ENCODE measurements at regions not wholly inside any gene's neighbourhood (a gene's known extent, or its start where the extent isn't known, plus 50 kb on each side); places are given as distances from the start of the nearest gene placed in this dataset.

DNA sequence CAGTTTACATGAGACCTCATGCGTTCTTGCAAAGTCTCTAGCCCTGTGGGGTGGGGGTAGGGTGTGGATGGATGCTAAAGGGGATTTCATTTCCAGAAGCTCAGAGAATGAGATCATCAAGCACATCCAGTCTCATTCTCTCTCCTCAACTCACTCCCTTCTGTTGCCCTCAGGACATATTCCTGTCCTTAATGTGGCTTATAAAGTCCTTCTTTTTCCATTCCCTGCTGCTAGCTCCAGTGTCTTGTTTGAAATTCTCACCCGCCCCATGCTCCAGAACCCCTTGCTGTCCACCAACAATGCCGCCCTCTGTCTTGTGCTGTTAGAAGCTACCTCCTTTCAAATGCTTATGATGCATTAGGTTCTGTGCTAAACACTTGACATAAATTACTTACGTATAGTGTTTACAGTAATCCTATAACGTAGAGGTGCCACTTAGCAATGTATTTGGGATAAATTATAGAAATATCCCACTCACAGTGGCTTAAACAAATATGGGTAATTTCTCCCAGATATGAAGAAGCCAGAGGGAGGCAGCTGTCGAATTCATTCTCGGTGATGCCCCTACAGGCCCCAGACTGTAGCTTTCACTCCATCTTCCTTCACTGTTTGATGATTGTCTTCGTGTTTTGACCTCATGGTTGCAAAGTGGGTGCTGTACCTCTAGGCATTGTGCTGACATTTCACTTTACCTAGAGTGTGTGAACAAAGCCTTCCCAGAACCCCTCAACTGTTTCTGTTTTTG, 273.1 kb upstream of the TBL1XR1 start:
- Histone ChIP-seq H3K27me3 (ENCODE audit: insufficient read depth, low read length) (no peaks in the 10 kb centered on the region), H3K9ac (ENCODE audit: low read depth, low read length) (no peak overlapping the region)
- WGBS: 93% methylated on average over 6 of the region's 8 CpGs

DNA sequence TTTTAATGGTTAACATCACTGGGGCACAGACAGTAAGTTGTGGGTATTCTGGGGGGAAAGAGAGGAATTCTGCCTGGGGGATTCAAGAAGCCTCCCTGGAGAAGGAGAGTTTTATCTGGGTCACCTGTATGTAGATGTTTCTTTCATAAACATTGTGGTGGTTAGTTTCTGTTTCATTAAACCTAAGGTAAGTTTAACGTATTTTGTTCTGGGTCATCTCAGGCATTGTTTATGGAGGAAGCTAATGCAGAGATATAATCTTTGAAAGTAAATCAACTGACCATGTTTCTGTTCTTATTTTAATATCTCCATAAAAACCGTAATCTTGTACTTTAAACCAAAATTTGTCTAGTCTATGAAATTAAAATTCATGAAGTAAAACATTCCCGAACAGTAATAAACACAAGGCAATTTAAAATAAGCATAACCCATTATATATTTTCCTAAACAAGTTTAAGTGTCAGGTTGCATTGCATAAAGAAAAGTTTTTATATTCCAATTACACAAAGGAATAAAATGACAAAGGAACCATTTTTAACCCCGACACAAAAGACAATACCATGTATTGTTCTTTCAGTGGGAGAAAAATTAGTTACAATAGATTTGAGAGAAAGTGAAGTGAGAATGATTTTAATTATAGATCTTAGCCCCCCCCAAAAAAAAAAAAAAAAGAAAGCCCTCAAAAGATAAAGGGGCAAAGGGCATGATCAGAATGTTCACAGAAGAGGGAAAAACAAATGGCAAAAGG, 274.6 kb upstream of the TBL1XR1 start:
- Histone ChIP-seq H3K27me3 (ENCODE audit: insufficient read depth, low read length) (no peaks in the 10 kb centered on the region), H3K4me1 (ENCODE audit: insufficient read depth, low read length) (0 out of 2 replicates have a peak, but pooled peaks cover 6% of the 10 kb centered on the region), H3K27ac (ENCODE audit: low read depth, low read length) (no peak overlapping the region), H3K9ac (ENCODE audit: low read depth, low read length) (no peak overlapping the region), H3K9me3 (ENCODE audit: insufficient read depth, low read depth, low read length) (no peaks in the 10 kb centered on the region), H3K4me3 (ENCODE audit: low read length) (no peak overlapping the region), H3K36me3 (ENCODE audit: insufficient read depth, low read length) (no peaks in the 10 kb centered on the region)
- WGBS: 98% methylated on average over 3 of the region's 4 CpGs

More for the DNA sequence above, 273.1 kb upstream of the TBL1XR1 start:
- H3K4me3 ChIP-seq (ENCODE audit: low read length): no peak overlapping the region
- H3K4me1 ChIP-seq (ENCODE audit: insufficient read depth, low read length): 0 out of 2 replicates have a peak, but pooled peaks cover 6% of the 10 kb centered on the region
- no peak overlapping the region for H3K27ac ChIP-seq (ENCODE audit: low read depth, low read length)
- H3K36me3 ChIP-seq (ENCODE audit: insufficient read depth, low read length): no peaks in the 10 kb centered on the region
- no peaks in the 10 kb centered on the region for H3K9me3 ChIP-seq (ENCODE audit: insufficient read depth, low read depth, low read length)

DNA sequence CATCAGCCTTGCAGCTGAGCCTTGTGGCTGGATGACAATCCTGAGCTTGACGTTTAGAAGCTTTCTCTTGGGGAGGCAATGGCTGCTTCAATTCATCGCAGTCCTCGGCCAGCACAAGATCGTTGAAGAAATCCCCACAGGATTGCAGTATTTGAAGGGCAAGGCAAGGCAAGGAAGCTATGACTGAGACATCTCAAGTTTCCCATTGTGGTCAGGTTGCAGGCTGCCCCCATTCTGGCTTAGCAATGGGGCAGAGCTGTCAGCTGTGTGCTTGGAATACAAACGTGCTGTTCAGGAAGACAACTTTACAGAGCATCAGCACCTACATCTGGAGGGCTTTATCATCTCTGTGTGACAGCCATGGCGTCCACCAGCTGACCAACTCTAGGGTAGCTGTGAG, 275.9 kb upstream of the TBL1XR1 start:
- 0 out of 2 replicates have a peak, but pooled peaks cover 6% of the 10 kb centered on the region for H3K4me1 ChIP-seq (ENCODE audit: insufficient read depth, low read length)

DNA sequence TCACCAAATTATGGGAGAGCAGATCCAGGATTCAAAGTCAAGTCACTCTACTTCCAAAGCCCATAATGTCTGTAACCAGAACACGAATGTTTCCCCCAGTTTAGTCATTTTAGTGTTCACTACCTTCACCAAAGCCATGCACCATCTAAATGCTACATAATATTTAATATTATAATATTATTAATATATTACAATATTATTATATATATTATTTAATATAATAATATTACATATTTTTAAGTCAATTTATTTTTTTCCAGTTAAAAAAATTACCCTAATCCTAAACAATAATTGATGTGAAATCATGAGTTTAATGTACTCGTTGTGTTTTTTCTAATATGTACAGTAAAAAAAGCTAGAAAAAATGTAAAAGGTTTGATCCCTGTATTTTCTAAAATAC, 276.6 kb upstream of the TBL1XR1 start:
- Histone ChIP-seq H3K9me3 (ENCODE audit: insufficient read depth, low read depth, low read length) (no peaks in the 10 kb centered on the region), H3K4me1 (ENCODE audit: insufficient read depth, low read length) (0 out of 2 replicates have a peak, but pooled peaks cover 6% of the 10 kb centered on the region), H3K27me3 (ENCODE audit: insufficient read depth, low read length) (no peaks in the 10 kb centered on the region), H3K27ac (ENCODE audit: low read depth, low read length) (no peak overlapping the region), H3K36me3 (ENCODE audit: insufficient read depth, low read length) (no peaks in the 10 kb centered on the region), H3K4me3 (ENCODE audit: low read length) (no peak overlapping the region), H3K9ac (ENCODE audit: low read depth, low read length) (no peak overlapping the region)
- 82% methylated on average over 2 of the region's 2 CpGs for WGBS

More for the DNA sequence above, 275.9 kb upstream of the TBL1XR1 start:
- Histone ChIP-seq H3K27ac (ENCODE audit: low read depth, low read length) (no peak overlapping the region), H3K4me3 (ENCODE audit: low read length) (no peak overlapping the region), H3K27me3 (ENCODE audit: insufficient read depth, low read length) (no peaks in the 10 kb centered on the region), H3K9ac (ENCODE audit: low read depth, low read length) (no peak overlapping the region), H3K36me3 (ENCODE audit: insufficient read depth, low read length) (no peaks in the 10 kb centered on the region), H3K9me3 (ENCODE audit: insufficient read depth, low read depth, low read length) (no peaks in the 10 kb centered on the region)
- 72% methylated on average over 6 of the region's 6 CpGs for WGBS

DNA sequence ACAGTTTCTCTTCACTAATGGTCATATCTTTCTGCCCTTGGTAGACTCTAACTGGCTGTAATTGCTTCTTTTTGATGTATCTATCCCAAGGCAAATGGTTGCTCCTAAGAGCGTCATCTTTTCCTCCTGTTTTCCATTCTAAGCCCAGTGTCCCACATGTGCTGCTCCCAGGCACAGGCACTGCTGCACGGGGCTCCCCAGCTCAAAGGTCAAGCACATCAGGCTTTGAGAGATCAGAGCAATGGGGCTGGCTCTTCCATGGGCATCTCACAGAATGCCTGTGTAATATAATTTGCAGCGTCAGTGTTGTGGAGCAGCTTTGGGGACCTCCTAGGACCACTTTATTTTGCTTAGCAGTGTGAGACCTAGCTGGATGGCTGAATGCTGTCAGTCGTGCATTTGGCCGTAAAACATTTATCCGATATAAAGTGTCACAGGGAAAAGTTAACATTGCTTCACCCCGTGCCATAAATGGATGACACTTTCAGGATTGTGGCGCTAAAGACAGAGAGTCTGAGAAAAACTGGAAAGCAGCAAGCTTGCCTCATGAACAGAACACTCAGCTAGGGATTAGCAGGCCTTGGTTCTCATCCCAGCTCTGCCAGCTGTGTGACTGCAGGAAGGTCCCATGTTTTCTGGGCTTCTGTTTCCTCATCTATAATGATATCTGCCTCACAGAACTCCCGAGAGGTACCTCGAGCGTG, 277.5 kb upstream of the TBL1XR1 start:
- Histone ChIP-seq H3K27me3 (ENCODE audit: insufficient read depth, low read length) (no peaks in the 10 kb centered on the region), H3K4me1 (ENCODE audit: insufficient read depth, low read length) (0 out of 2 replicates have a peak, but pooled peaks cover 6% of the 10 kb centered on the region), H3K9me3 (ENCODE audit: insufficient read depth, low read depth, low read length) (no peaks in the 10 kb centered on the region), H3K9ac (ENCODE audit: low read depth, low read length) (no peak overlapping the region), H3K36me3 (ENCODE audit: insufficient read depth, low read length) (no peaks in the 10 kb centered on the region), H3K27ac (ENCODE audit: low read depth, low read length) (no peak overlapping the region), H3K4me3 (ENCODE audit: low read length) (no peak overlapping the region)
- 95% methylated on average over 11 of the region's 11 CpGs for WGBS

DNA sequence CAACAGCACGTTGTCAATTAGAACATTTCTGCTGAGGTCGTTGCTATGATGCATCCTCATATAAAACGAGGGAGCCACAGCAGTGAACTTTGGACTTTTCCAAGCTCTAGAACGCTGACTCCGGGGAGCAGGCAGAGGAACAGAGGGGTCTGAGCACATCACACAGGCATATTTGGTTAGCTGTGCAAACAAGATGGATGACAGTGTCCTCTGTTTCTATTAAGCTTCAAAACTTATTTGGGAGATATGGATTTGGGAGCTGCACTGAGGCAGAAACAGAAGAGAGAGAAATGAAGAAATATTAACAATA, 278.0 kb upstream of the TBL1XR1 start:
- WGBS: 89% methylated on average over 5 of the region's 5 CpGs
- Histone ChIP-seq H3K9ac (ENCODE audit: low read depth, low read length) (no peak overlapping the region), H3K4me1 (ENCODE audit: insufficient read depth, low read length) (0 out of 2 replicates have a peak, but pooled peaks cover 6% of the 10 kb centered on the region), H3K27ac (ENCODE audit: low read depth, low read length) (no peak overlapping the region), H3K4me3 (ENCODE audit: low read length) (no peak overlapping the region), H3K36me3 (ENCODE audit: insufficient read depth, low read length) (no peaks in the 10 kb centered on the region), H3K27me3 (ENCODE audit: insufficient read depth, low read length) (no peaks in the 10 kb centered on the region), H3K9me3 (ENCODE audit: insufficient read depth, low read depth, low read length) (no peaks in the 10 kb centered on the region)

DNA sequence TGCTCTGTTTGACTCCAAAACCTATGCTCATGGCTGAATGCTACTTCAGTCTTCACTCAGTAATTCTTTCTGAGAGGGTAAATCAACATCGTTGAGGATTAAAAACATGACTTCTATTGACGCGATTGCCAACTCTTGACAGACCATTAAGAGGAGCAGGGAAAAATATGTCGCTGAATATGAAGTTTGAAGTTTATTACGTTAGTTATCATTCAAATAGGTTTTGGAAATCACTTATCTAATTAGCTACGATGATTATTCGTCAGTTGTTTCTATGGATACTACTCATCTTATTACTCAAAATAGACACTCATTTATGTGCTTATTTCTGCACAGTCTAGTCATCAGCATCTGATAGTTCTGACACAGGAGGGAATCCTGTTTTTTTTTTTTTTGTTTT, 279.2 kb upstream of the TBL1XR1 start:
- Histone ChIP-seq H3K9me3 (ENCODE audit: insufficient read depth, low read depth, low read length) (no peaks in the 10 kb centered on the region), H3K4me1 (ENCODE audit: insufficient read depth, low read length) (0 out of 2 replicates have a peak, but pooled peaks cover 6% of the 10 kb centered on the region), H3K27ac (ENCODE audit: low read depth, low read length) (no peak overlapping the region), H3K36me3 (ENCODE audit: insufficient read depth, low read length) (no peaks in the 10 kb centered on the region), H3K4me3 (ENCODE audit: low read length) (no peak overlapping the region), H3K27me3 (ENCODE audit: insufficient read depth, low read length) (no peaks in the 10 kb centered on the region), H3K9ac (ENCODE audit: low read depth, low read length) (no peak overlapping the region)
- WGBS: 97% methylated on average over 7 of the region's 7 CpGs

DNA sequence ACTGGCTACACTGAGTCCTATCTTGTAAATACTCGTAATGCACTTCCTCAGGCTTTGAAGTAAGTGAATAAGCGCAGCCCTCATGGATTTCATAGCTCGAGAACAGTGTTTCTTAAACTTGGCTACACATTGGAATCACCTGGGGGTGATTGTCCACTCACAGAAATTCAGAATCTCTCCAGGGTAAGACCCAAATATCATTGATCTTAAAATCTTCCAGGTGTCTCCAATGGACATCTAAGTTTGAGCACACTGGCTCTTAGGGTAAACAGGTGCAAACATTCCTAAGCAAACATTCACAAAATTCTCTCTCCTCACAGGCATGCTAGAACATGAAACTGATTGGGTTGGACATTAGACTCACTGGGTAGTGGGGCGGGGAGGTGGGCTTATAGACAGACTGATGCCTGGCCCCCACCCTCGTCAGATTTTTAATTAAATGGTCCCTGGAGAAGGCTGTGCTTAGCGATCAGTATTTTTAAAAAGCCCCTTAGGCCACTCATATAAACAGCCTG, 279.7 kb upstream of the TBL1XR1 start:
- H3K27me3 ChIP-seq (ENCODE audit: insufficient read depth, low read length): no peaks in the 10 kb centered on the region
- H3K4me3 ChIP-seq (ENCODE audit: low read length): no peak overlapping the region
- no peaks in the 10 kb centered on the region for H3K36me3 ChIP-seq (ENCODE audit: insufficient read depth, low read length)
- 0 out of 2 replicates have a peak, but pooled peaks cover 6% of the 10 kb centered on the region for H3K4me1 ChIP-seq (ENCODE audit: insufficient read depth, low read length)
- no peaks in the 10 kb centered on the region for H3K9me3 ChIP-seq (ENCODE audit: insufficient read depth, low read depth, low read length)
- no peak overlapping the region for H3K27ac ChIP-seq (ENCODE audit: low read depth, low read length)
- no peak overlapping the region for H3K9ac ChIP-seq (ENCODE audit: low read depth, low read length)
- WGBS: 96% methylated on average over 6 of the region's 6 CpGs

DNA sequence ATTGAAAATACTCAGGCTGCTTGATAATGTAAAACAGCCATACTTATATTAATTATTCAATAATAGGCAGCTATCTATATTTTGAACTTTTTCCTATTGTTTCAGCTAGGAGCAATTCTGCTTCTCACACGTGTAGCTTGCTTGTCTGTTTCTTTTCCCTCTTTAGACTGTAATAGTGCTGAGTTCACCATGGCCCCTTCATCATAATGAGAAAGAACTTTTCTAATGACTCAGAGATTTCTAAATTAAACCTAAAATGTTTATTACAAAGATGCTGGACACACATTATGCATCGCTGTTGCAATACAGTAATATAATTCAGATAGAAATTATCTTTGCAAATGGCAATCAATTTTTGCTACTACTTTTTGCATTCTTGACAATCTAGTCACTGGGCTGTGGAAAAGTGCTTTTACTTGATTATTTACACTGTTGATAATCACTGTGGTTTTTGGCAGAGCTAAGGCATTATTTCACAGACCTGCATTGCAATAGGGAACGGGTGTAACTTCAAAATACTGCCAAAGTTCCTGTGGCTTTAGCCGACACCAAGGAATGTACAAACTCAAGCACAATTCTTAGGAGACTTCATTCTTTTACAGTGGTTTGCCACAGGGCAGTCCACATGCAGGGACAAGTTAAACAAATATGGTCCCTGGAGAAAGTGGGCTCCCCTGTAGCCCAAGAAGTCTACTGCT, 281.0 kb upstream of the TBL1XR1 start:
- H3K36me3 ChIP-seq (ENCODE audit: insufficient read depth, low read length): no peaks in the 10 kb centered on the region
- H3K27ac ChIP-seq (ENCODE audit: low read depth, low read length): no peak overlapping the region
- WGBS: 97% methylated on average over 4 of the region's 4 CpGs
- no peak overlapping the region for H3K9ac ChIP-seq (ENCODE audit: low read depth, low read length)
- H3K4me1 ChIP-seq (ENCODE audit: insufficient read depth, low read length): peaks cover 3% of the 10 kb centered on the region; the same call in 1 of the 2 replicates
- H3K27me3 ChIP-seq (ENCODE audit: insufficient read depth, low read length): no peaks in the 10 kb centered on the region
- H3K4me3 ChIP-seq (ENCODE audit: low read length): no peak overlapping the region
- H3K9me3 ChIP-seq (ENCODE audit: insufficient read depth, low read depth, low read length): no peaks in the 10 kb centered on the region

DNA sequence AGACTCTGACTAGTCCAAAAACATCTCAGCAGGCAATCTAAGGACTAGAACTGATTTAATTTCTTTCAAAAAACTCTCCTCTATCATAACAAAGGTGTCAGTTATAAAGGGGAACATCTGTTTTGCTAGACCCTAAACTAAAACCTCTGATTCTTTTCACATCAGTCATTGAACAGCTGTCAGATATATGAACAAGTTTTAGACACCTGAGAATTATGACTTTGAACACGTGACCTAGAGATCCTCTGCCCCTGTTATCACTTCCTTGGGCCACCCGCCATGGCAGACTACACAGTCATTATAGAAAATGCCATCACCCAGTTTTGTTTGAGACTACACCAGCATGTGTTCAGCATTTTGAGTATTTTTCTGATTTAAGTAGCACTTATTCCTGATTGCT, 282.3 kb upstream of the TBL1XR1 start:
- no peaks in the 10 kb centered on the region for H3K27me3 ChIP-seq (ENCODE audit: insufficient read depth, low read length)
- H3K9ac ChIP-seq (ENCODE audit: low read depth, low read length): no peak overlapping the region
- H3K9me3 ChIP-seq (ENCODE audit: insufficient read depth, low read depth, low read length): no peaks in the 10 kb centered on the region
- peaks cover 4% of the 10 kb centered on the region; the same call in 1 of the 2 replicates for H3K4me1 ChIP-seq (ENCODE audit: insufficient read depth, low read length)
- no peaks in the 10 kb centered on the region for H3K36me3 ChIP-seq (ENCODE audit: insufficient read depth, low read length)
- no peak overlapping the region for H3K27ac ChIP-seq (ENCODE audit: low read depth, low read length)
- WGBS: 93% methylated on average over 2 of the region's 2 CpGs
- no peak overlapping the region for H3K4me3 ChIP-seq (ENCODE audit: low read length)

All from HUES64 (cell line).